OCI-LY1 (cell line): ENCODE measurements at regions not wholly inside any gene's neighbourhood (a gene's known extent, or its start where the extent isn't known, plus 50 kb on each side); places are given as distances from the start of the nearest gene placed in this dataset.

Source experiments
- H2AFZ ChIP-seq: fragments of 200-600 bp; sonication (generic), shearing (Covaris generic); 2 replicates; pipeline ENCODE4 v1.6.0; 2014; ENCODE audit warnings: antibody characterized with exemption, mild to moderate bottlenecking, low read length
- H3F3A ChIP-seq: fragments of 200-600 bp; sonication (generic), shearing (Covaris generic); 2 replicates; pipeline ENCODE4 v1.6.0; 2014; ENCODE audit warnings: mild to moderate bottlenecking, antibody characterized with exemption, low read length, moderate library complexity; ENCODE audit not compliant: insufficient read depth
- H3K27ac ChIP-seq: fragments of 200-600 bp; sonication (generic); 2 replicates; pipeline ENCODE4 v1.5.1; 2014; ENCODE audit warnings: low read length, mixed run types, mild to moderate bottlenecking, low read depth; ENCODE audit not compliant: poor library complexity, severe bottlenecking
- H3K27me3 ChIP-seq: fragments of 200-600 bp; sonication (generic); 2 replicates; pipeline ENCODE4 v1.6.0; 2014; ENCODE audit warnings: antibody characterized with exemption, mild to moderate bottlenecking, low read length, moderate library complexity; ENCODE audit not compliant: insufficient read depth
- H3K36me3 ChIP-seq: fragments of 200-600 bp; sonication (generic); 2 replicates; pipeline ENCODE4 v1.6.1; 2014; ENCODE audit warnings: mild to moderate bottlenecking, antibody characterized with exemption, low read length, moderate library complexity, mixed read lengths; ENCODE audit not compliant: insufficient read depth
- H3K4me1 ChIP-seq: fragments of 200-600 bp; sonication (generic); 2 replicates; pipeline ENCODE4 v1.5.1; 2014; ENCODE audit warnings: mild to moderate bottlenecking, low read length, moderate library complexity; ENCODE audit not compliant: insufficient read depth, severe bottlenecking
- H3K4me2 ChIP-seq: fragments of 200-600 bp; sonication (generic), shearing (Covaris generic); 2 replicates; pipeline ENCODE4 v1.6.1; 2014; ENCODE audit warnings: low read length
- H3K4me3 ChIP-seq: fragments of 200-600 bp; sonication (generic); 2 replicates; pipeline ENCODE4 v1.5.1; 2014; ENCODE audit warnings: low read length, low read depth, mild to moderate bottlenecking, mixed read lengths; ENCODE audit not compliant: poor library complexity, severe bottlenecking
- H3K79me2 ChIP-seq: fragments of 200-600 bp; shearing (Covaris generic); 2 replicates; pipeline ENCODE4 v1.6.1; 2016; ENCODE audit warnings: mixed run types, low read length, mixed read lengths; ENCODE audit not compliant: insufficient read depth
- H3K9ac ChIP-seq: fragments of 200-600 bp; sonication (generic), shearing (Covaris generic); 2 replicates; pipeline ENCODE4 v1.6.1; 2014; ENCODE audit warnings: mild to moderate bottlenecking, low read length, mixed read lengths
- H3K9me2 ChIP-seq: fragments of 200-600 bp; sonication (generic), shearing (Covaris generic); 2 replicates; pipeline ENCODE4 v1.6.1; 2014; ENCODE audit warnings: low read depth, mild to moderate bottlenecking, low read length, mixed read lengths
- H3K9me3 ChIP-seq: fragments of 200-600 bp; shearing (Covaris generic); 2 replicates; pipeline ENCODE4 v1.6.1; 2014; ENCODE audit warnings: low read length, mixed read lengths
- H4K20me1 ChIP-seq: fragments of 200-600 bp; sonication (generic), shearing (Covaris generic); 2 replicates; pipeline ENCODE4 v1.6.0; 2016; ENCODE audit warnings: mild to moderate bottlenecking, low read length; ENCODE audit not compliant: insufficient read depth
- EZH2 ChIP-seq: fragments of 200-600 bp; sonication (generic), shearing (Covaris generic); IDR thresholded peaks from 2 replicates; pipeline ENCODE4 v1.8.0; 2017; ENCODE audit warnings: borderline replicate concordance, mixed run types, mild to moderate bottlenecking, antibody characterized with exemption, low read length, moderate library complexity, mixed read lengths
- TF ChIP-seq, protein P1 (sequence below): fragments of 200-600 bp; sonication (generic), shearing (Covaris generic); IDR thresholded peaks from 2 replicates; pipeline ENCODE4 v1.5.1; 2017; ENCODE audit warnings: mild to moderate bottlenecking, antibody characterized with exemption, low read length, moderate library complexity, mixed read lengths

DNA sequence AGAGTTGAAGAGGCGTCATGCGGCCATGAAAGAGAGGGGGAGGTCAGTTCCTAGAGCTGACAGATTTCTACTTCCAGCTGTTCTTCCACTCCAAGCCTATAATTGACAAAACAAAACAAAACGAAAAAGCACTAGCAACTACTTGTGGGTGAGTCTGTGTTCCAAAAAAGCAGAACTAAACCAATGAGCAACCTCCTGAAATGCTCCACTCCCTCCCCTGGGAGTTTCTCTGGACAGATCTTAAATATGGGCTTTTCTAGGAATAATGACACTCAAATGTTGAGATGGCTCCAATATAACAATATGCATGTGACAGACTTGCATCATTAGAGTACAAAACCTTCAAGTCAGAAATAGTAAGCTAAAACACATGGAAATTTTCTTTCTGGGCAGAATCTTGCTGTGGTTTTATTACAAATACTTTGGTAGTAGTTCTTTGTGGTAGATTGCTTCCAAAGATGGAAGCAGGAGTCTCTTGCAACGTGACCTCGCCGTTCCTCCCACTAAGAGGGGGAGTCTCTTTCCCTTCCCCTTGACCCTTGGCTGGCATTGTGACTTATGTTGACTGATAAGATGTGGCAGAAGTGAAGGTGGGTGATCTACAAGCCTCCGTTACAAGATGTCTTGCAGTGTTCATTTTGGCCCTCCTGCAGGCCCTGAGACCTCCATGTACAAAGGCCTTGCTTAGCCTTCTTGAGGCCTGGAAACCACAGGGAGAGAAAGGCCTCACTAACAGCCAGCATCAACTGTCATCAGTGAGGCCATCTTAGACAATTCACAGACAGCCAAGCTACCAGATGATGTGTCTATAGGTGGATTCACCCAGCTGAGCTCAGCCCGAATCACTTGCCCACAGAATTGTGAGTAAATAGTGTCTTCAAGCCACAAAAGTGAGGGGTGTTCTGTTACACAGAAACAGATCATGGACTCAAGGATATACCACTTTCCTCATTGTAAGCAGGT lies 173.1 kb upstream of the RFC3 start:
- no peaks in the 10 kb centered on the region for H3K9me2 ChIP-seq
- peak overlapping the region; percentile 46 for H3K27ac ChIP-seq
- H3K9me3 ChIP-seq = no peaks in the 10 kb centered on the region
- H3K4me3 ChIP-seq = no peak overlapping the region
- H3K9ac ChIP-seq = no peak overlapping the region
- no peaks in the 10 kb centered on the region for H3F3A ChIP-seq
- TF ChIP-seq EZH2 = no peak
- TF ChIP-seq, protein P1, sequence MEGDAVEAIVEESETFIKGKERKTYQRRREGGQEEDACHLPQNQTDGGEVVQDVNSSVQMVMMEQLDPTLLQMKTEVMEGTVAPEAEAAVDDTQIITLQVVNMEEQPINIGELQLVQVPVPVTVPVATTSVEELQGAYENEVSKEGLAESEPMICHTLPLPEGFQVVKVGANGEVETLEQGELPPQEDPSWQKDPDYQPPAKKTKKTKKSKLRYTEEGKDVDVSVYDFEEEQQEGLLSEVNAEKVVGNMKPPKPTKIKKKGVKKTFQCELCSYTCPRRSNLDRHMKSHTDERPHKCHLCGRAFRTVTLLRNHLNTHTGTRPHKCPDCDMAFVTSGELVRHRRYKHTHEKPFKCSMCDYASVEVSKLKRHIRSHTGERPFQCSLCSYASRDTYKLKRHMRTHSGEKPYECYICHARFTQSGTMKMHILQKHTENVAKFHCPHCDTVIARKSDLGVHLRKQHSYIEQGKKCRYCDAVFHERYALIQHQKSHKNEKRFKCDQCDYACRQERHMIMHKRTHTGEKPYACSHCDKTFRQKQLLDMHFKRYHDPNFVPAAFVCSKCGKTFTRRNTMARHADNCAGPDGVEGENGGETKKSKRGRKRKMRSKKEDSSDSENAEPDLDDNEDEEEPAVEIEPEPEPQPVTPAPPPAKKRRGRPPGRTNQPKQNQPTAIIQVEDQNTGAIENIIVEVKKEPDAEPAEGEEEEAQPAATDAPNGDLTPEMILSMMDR = no peak
- no peaks in the 10 kb centered on the region for H4K20me1 ChIP-seq
- no peak overlapping the region for H2AFZ ChIP-seq
- peaks cover 34% of the 10 kb centered on the region for H3K4me1 ChIP-seq
- H3K79me2 ChIP-seq = no peaks in the 10 kb centered on the region
- no peaks in the 10 kb centered on the region for H3K36me3 ChIP-seq
- no peak overlapping the region for H3K4me2 ChIP-seq
- H3K27me3 ChIP-seq = no peaks in the 10 kb centered on the region

DNA sequence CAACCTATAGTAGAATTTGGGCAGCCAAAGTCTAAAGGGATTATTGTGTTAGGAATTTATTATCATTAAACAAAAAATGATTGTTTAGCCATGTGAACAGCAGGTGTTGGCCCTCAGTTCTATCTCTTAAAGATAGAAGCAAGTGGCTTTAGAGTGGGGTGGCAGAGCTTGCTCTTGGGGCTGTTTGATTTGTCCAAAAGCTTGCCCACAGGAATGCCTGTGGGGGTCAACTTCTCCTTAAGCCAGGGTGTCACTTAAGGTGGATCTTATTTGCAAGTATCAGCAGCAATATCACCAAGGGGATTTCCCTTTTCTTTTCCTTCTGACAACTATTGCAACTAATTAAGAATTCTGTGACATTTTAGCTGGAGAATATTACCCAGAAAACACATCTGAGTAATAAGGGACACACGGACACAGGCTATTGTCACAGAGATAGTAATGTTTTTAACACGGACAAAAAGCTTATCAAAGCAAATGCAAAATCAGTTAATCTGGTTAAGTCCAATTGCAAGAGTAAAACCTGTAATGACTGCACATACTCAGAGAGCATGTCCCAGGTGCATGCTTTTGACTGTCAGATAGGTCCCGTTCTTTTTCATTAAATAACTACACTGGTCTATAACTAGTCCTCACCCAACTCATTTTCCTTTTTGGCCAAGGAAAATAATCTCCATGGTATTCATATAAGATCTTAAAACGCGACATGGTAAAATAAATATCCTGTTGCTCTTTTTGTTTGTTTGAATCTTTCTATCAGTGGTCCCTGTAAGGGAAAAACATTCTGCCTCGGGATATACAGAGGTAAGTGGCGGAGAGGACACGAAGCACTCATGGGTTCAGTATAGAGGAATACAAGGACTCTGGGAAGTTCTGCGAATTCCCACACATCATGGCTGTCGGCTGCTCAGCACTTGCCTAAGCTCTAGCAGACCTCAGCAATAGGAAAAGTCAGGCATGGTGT lies 172.1 kb upstream of the RFC3 start:
- no peaks in the 10 kb centered on the region for H3K9me2 ChIP-seq
- no peak overlapping the region for H3K9ac ChIP-seq
- H3K36me3 ChIP-seq = no peaks in the 10 kb centered on the region
- no peaks in the 10 kb centered on the region for H3K79me2 ChIP-seq
- H4K20me1 ChIP-seq = no peaks in the 10 kb centered on the region
- H3K27me3 ChIP-seq = no peaks in the 10 kb centered on the region
- no peaks in the 10 kb centered on the region for H3F3A ChIP-seq
- peak overlapping the region; percentile 46 for H3K27ac ChIP-seq
- H3K9me3 ChIP-seq = no peaks in the 10 kb centered on the region
- peaks cover 31% of the 10 kb centered on the region for H3K4me1 ChIP-seq
- H2AFZ ChIP-seq = no peak overlapping the region
- no peak overlapping the region for H3K4me3 ChIP-seq
- no peak for TF ChIP-seq EZH2
- TF ChIP-seq, protein P1 = no peak
- H3K4me2 ChIP-seq = no peak overlapping the region

DNA sequence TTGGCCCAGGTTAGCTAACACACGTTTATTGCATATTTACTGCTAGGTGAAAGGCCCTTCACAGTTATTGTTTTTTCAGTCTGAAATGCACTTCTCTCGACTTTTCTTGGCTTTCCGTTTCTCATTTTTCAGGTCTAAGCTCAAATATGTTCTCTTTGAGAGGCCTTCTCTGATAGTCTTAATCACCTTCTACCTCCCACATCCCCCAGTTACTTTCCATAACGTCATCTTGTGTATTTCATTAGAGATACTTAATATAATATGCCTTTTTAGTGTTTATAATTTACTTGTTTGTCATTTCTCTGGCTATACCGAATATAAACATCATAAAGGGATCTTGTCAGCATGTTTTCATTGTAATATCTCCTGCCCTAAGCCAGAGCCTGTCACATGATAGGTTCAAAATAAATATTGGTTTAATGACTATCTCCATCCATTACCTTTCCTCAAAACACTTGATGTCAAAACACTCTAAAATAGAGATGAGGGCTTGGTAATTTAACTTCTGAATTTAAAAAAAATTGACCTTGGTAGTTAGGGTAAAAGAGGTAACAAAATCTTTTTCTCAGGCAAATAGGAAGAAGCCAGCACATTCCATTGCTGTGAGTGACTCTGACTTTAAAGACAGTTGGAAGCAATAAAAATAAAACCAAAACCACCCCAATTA lies 168.6 kb upstream of the RFC3 start:
- Histone ChIP-seq H3K4me1 (peaks cover 15% of the 10 kb centered on the region), H3K9me2 (no peaks in the 10 kb centered on the region), H3K27me3 (no peaks in the 10 kb centered on the region), H3F3A (no peaks in the 10 kb centered on the region), H2AFZ (no peak overlapping the region), H3K79me2 (no peaks in the 10 kb centered on the region), H3K27ac (no peak overlapping the region), H3K4me2 (no peak overlapping the region), H3K9ac (no peak overlapping the region), H3K9me3 (no peaks in the 10 kb centered on the region), H3K36me3 (no peaks in the 10 kb centered on the region; the same call in 1 of the 2 replicates), H3K4me3 (no peak overlapping the region), H4K20me1 (no peaks in the 10 kb centered on the region)
- TF ChIP-seq, protein P1 = no peak
- no peak for TF ChIP-seq EZH2
